ENCODE measurements at regions not wholly inside any gene's neighbourhood (a gene's known extent, or its start where the extent isn't known, plus 50 kb on each side); places are given as distances from the start of the nearest gene placed in this dataset.

DNA sequence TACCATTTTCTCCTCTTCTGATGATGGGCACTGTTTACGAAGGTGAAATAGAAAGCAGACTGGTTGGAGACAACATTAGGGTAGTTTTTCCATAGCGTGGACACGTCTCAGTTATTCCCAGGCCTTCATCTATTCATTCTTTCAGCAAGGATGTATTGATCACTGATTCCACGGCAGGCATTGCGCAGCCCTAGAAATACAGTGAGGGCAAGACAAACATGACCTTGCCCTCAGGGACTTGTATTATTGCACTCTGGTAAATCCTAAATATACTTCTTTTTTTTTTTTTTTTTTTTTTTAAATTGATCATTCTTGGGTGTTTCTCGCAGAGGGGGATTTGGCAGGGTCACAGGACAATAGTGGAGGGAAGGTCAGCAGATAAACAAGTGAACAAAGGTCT lies 167.3 kb upstream of the SPRED2 start:
- Histone ChIP-seq H2AFZ (ENCODE audit: insufficient read depth, low read length, poor library complexity) (no peak overlapping the region), H3K36me3 (ENCODE audit: control insufficient read depth in 1 of 2, insufficient read depth in 2 of 2, low read length in 2 of 2) (no peaks in the 10 kb centered on the region), H2AK5ac (ENCODE audit: low read length) (no peak overlapping the region), H3K14ac (ENCODE audit: low read length) (no peak overlapping the region), H3K18ac (ENCODE audit: low read length) (no peak overlapping the region), H4K12ac (ENCODE audit: low read depth, low read length) (no peak overlapping the region), H2BK12ac (ENCODE audit: low read length) (no peak overlapping the region), H3K4me1 (ENCODE audit: control insufficient read depth in 1 of 2, insufficient read depth in 2 of 2, low read length in 2 of 2) (peaks cover 0 to 3% of the 10 kb centered on the region in 2 experiments), H3K27ac (ENCODE audit: low read depth, low read length) (no peak overlapping the region), H3K79me1 (ENCODE audit: low read length) (no peaks in the 10 kb centered on the region), H3K23ac (ENCODE audit: low read length) (no peak overlapping the region), H3K9ac (ENCODE audit: low read length) (no peak overlapping the region), H4K8ac (ENCODE audit: low read depth, low read length) (no peak overlapping the region), H4K91ac (ENCODE audit: low read depth, low read length) (no peak overlapping the region), H3K79me2 (ENCODE audit: control insufficient read depth, insufficient read depth, low read length, poor library complexity) (no peaks in the 10 kb centered on the region), H3K9me3 (ENCODE audit: insufficient read depth, low read depth, low read length) (no peaks in the 10 kb centered on the region), H3K4me3 (ENCODE audit: low read depth, low read length) (no peak overlapping the region), H2BK120ac (ENCODE audit: insufficient read depth, low read length, poor library complexity) (no peak overlapping the region), H3K4ac (ENCODE audit: low read depth, low read length) (no peak overlapping the region), H3K27me3 (ENCODE audit: insufficient read depth, low read length) (no peaks in the 10 kb centered on the region), H2BK5ac (ENCODE audit: low read depth, low read length, poor library complexity) (no peak overlapping the region), H3K4me2 (ENCODE audit: low read length) (no peak overlapping the region)
- no CpG with 5 or more reads among the region's 6 CpGs for WGBS (ENCODE audit: extremely low coverage, insufficient coverage, insufficient read length)
- DNase-seq = no peak

DNA sequence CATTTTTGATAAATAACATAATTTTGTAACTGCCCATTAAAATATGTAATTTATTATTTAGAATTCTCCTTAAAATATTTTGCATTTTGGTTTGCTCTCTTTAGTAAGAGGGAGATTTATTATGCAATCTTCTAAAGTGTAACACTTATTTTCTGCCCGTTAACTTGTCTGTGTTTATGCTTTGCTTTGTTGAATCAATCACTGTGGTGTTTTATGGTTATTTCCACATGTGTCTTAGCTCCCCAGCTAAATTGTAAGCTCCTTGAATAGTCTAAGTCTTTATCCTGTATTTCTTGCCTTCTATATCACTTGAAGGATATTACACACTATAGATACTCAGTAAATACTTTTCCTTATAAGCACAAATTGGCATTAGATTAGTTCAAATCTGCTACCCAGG lies 166.6 kb upstream of the SPRED2 start:
- peaks cover 0 to 1% of the 10 kb centered on the region in 2 experiments for H3K4me1 ChIP-seq (ENCODE audit: control insufficient read depth in 1 of 2, insufficient read depth in 2 of 2, low read length in 2 of 2)
- no peaks in the 10 kb centered on the region for H3K79me1 ChIP-seq (ENCODE audit: low read length)
- H2AFZ ChIP-seq (ENCODE audit: insufficient read depth, low read length, poor library complexity) = no peak overlapping the region
- H3K4me2 ChIP-seq (ENCODE audit: low read length) = no peak overlapping the region
- no peak overlapping the region for H2BK120ac ChIP-seq (ENCODE audit: insufficient read depth, low read length, poor library complexity)
- H3K9me3 ChIP-seq (ENCODE audit: insufficient read depth, low read depth, low read length) = no peaks in the 10 kb centered on the region
- no peak overlapping the region for H3K18ac ChIP-seq (ENCODE audit: low read length)
- no peak overlapping the region for H4K12ac ChIP-seq (ENCODE audit: low read depth, low read length)
- no peak overlapping the region for H3K9ac ChIP-seq (ENCODE audit: low read length)
- no peaks in the 10 kb centered on the region for H3K79me2 ChIP-seq (ENCODE audit: control insufficient read depth, insufficient read depth, low read length, poor library complexity)
- H4K8ac ChIP-seq (ENCODE audit: low read depth, low read length) = no peak overlapping the region
- H4K91ac ChIP-seq (ENCODE audit: low read depth, low read length) = no peak overlapping the region
- no peak overlapping the region for H3K14ac ChIP-seq (ENCODE audit: low read length)
- DNase-seq = no peak
- no peaks in the 10 kb centered on the region for H3K36me3 ChIP-seq (ENCODE audit: control insufficient read depth in 1 of 2, insufficient read depth in 2 of 2, low read length in 2 of 2)
- H3K27ac ChIP-seq (ENCODE audit: low read depth, low read length) = no peak overlapping the region
- H3K27me3 ChIP-seq (ENCODE audit: insufficient read depth, low read length) = no peaks in the 10 kb centered on the region
- H2BK12ac ChIP-seq (ENCODE audit: low read length) = no peak overlapping the region
- no peak overlapping the region for H2BK5ac ChIP-seq (ENCODE audit: low read depth, low read length, poor library complexity)
- no peak overlapping the region for H3K23ac ChIP-seq (ENCODE audit: low read length)
- no peak overlapping the region for H3K4ac ChIP-seq (ENCODE audit: low read depth, low read length)
- no CpG with 5 or more reads among the region's 1 CpG for WGBS (ENCODE audit: extremely low coverage, insufficient coverage, insufficient read length)
- no peak overlapping the region for H2AK5ac ChIP-seq (ENCODE audit: low read length)
- no peak overlapping the region for H3K4me3 ChIP-seq (ENCODE audit: low read depth, low read length)

DNA sequence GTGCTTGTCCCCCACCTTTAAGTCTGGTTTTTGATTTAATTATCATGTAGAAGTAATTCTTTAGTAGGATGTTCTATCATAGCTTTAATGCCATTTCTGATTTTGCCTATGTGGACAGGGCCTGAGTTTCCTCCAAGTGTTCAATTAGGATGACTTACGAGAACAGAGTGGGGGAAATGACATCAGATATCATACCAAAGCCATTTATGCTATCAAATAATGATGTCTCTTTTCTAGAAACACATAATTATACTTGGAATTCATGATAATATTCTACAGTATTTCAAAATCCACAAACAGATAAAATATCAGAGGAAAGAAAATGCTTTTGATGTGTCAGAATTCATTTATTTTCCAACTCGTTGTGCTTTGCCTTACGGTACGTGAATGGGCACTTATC lies 165.9 kb upstream of the SPRED2 start:
- H2BK12ac ChIP-seq (ENCODE audit: low read length) = no peak overlapping the region
- H3K9ac ChIP-seq (ENCODE audit: low read length) = no peak overlapping the region
- no peak overlapping the region for H2BK120ac ChIP-seq (ENCODE audit: insufficient read depth, low read length, poor library complexity)
- no peaks in the 10 kb centered on the region for H3K36me3 ChIP-seq (ENCODE audit: control insufficient read depth in 1 of 2, insufficient read depth in 2 of 2, low read length in 2 of 2)
- no peaks in the 10 kb centered on the region for H3K79me2 ChIP-seq (ENCODE audit: control insufficient read depth, insufficient read depth, low read length, poor library complexity)
- H3K4me2 ChIP-seq (ENCODE audit: low read length) = no peak overlapping the region
- no peaks in the 10 kb centered on the region for H3K4me1 ChIP-seq (ENCODE audit: control insufficient read depth in 1 of 2, insufficient read depth in 2 of 2, low read length in 2 of 2)
- no peaks in the 10 kb centered on the region for H3K79me1 ChIP-seq (ENCODE audit: low read length)
- no peak overlapping the region for H3K18ac ChIP-seq (ENCODE audit: low read length)
- H3K9me3 ChIP-seq (ENCODE audit: insufficient read depth, low read depth, low read length) = no peaks in the 10 kb centered on the region
- no peak overlapping the region for H3K23ac ChIP-seq (ENCODE audit: low read length)
- H2AFZ ChIP-seq (ENCODE audit: insufficient read depth, low read length, poor library complexity) = no peak overlapping the region
- H4K91ac ChIP-seq (ENCODE audit: low read depth, low read length) = no peak overlapping the region
- no peak overlapping the region for H4K12ac ChIP-seq (ENCODE audit: low read depth, low read length)
- H2BK5ac ChIP-seq (ENCODE audit: low read depth, low read length, poor library complexity) = no peak overlapping the region
- no peak overlapping the region for H3K4me3 ChIP-seq (ENCODE audit: low read depth, low read length)
- H3K27me3 ChIP-seq (ENCODE audit: insufficient read depth, low read length) = no peaks in the 10 kb centered on the region
- WGBS (ENCODE audit: extremely low coverage, insufficient coverage, insufficient read length) = no CpG with 5 or more reads among the region's 4 CpGs
- H2AK5ac ChIP-seq (ENCODE audit: low read length) = no peak overlapping the region
- DNase-seq = no peak
- H3K4ac ChIP-seq (ENCODE audit: low read depth, low read length) = no peak overlapping the region
- no peak overlapping the region for H3K27ac ChIP-seq (ENCODE audit: low read depth, low read length)
- H4K8ac ChIP-seq (ENCODE audit: low read depth, low read length) = no peak overlapping the region
- H3K14ac ChIP-seq (ENCODE audit: low read length) = no peak overlapping the region

DNA sequence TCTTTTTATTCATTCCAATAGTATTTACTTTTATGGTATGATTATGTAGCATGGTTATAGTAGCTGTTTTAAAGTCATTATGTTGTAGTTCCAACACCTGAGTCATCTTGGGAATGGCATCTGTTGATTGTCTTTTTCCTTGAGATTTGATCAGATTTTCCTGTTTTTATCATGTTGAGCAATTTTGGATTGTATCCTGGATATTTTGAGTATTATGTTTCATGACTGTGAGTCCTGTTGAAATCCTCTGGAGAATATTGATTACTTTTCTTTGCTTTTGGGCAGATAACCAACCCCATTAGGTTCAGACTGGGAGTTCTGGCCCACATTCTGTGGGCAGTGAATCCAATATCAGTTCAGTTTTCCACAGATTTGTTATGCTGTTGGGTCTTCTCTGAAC lies 163.2 kb upstream of the SPRED2 start:
- H2BK5ac ChIP-seq (ENCODE audit: low read depth, low read length, poor library complexity) = no peak overlapping the region
- no peak overlapping the region for H4K12ac ChIP-seq (ENCODE audit: low read depth, low read length)
- no peak overlapping the region for H4K8ac ChIP-seq (ENCODE audit: low read depth, low read length)
- H3K23ac ChIP-seq (ENCODE audit: low read length) = no peak overlapping the region
- no peak overlapping the region for H2BK120ac ChIP-seq (ENCODE audit: insufficient read depth, low read length, poor library complexity)
- no peak overlapping the region for H3K14ac ChIP-seq (ENCODE audit: low read length)
- H3K27ac ChIP-seq (ENCODE audit: low read depth, low read length) = no peak overlapping the region
- H3K4ac ChIP-seq (ENCODE audit: low read depth, low read length) = no peak overlapping the region
- H3K18ac ChIP-seq (ENCODE audit: low read length) = no peak overlapping the region
- H3K4me1 ChIP-seq (ENCODE audit: control insufficient read depth in 1 of 2, insufficient read depth in 2 of 2, low read length in 2 of 2) = no peaks in the 10 kb centered on the region
- H3K9ac ChIP-seq (ENCODE audit: low read length) = no peak overlapping the region
- no peak overlapping the region for H3K4me2 ChIP-seq (ENCODE audit: low read length)
- H2AFZ ChIP-seq (ENCODE audit: insufficient read depth, low read length, poor library complexity) = no peak overlapping the region
- no peaks in the 10 kb centered on the region for H3K79me2 ChIP-seq (ENCODE audit: control insufficient read depth, insufficient read depth, low read length, poor library complexity)
- no peaks in the 10 kb centered on the region for H3K9me3 ChIP-seq (ENCODE audit: insufficient read depth, low read depth, low read length)
- no peak overlapping the region for H2AK5ac ChIP-seq (ENCODE audit: low read length)
- no peak overlapping the region for H4K91ac ChIP-seq (ENCODE audit: low read depth, low read length)
- H3K36me3 ChIP-seq (ENCODE audit: control insufficient read depth in 1 of 2, insufficient read depth in 2 of 2, low read length in 2 of 2) = no peaks in the 10 kb centered on the region
- no peaks in the 10 kb centered on the region for H3K27me3 ChIP-seq (ENCODE audit: insufficient read depth, low read length)
- no peak overlapping the region for H2BK12ac ChIP-seq (ENCODE audit: low read length)
- no peaks in the 10 kb centered on the region for H3K79me1 ChIP-seq (ENCODE audit: low read length)
- no peak overlapping the region for H3K4me3 ChIP-seq (ENCODE audit: low read depth, low read length)
- peak in 1 of 2 donors; percentile 23 for DNase-seq

DNA sequence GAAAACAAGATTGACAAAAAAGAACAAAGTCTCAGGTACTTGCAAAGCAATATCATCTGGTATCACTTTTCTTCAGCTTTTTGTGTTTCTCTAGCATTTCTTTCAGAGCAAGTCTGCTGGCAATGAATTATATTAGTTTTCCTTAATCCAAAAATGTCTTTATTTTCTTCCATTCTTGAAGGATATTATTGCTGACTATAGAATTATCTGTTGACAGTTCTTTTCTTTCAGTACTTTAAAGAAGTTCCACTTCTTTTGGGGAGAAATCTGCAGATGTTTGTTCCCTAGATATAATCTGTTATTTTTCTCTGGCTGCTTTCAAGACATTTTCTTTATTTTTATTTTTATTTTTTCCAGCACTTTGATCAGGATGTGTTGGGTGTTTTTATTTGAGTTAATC lies 161.8 kb upstream of the SPRED2 start:
- Histone ChIP-seq H4K8ac (ENCODE audit: low read depth, low read length) (no peak overlapping the region), H3K14ac (ENCODE audit: low read length) (no peak overlapping the region), H2AK5ac (ENCODE audit: low read length) (no peak overlapping the region), H3K36me3 (ENCODE audit: control insufficient read depth in 1 of 2, insufficient read depth in 2 of 2, low read length in 2 of 2) (no peaks in the 10 kb centered on the region), H3K79me1 (ENCODE audit: low read length) (no peaks in the 10 kb centered on the region), H4K12ac (ENCODE audit: low read depth, low read length) (no peak overlapping the region), H2BK120ac (ENCODE audit: insufficient read depth, low read length, poor library complexity) (no peak overlapping the region), H4K91ac (ENCODE audit: low read depth, low read length) (no peak overlapping the region), H2BK12ac (ENCODE audit: low read length) (no peak overlapping the region), H2AFZ (ENCODE audit: insufficient read depth, low read length, poor library complexity) (no peak overlapping the region), H3K23ac (ENCODE audit: low read length) (no peak overlapping the region), H3K9ac (ENCODE audit: low read length) (no peak overlapping the region), H3K18ac (ENCODE audit: low read length) (no peak overlapping the region), H3K4me3 (ENCODE audit: low read depth, low read length) (no peak overlapping the region), H3K4me1 (ENCODE audit: control insufficient read depth in 1 of 2, insufficient read depth in 2 of 2, low read length in 2 of 2) (no peaks in the 10 kb centered on the region), H3K4ac (ENCODE audit: low read depth, low read length) (no peak overlapping the region), H3K9me3 (ENCODE audit: insufficient read depth, low read depth, low read length) (no peaks in the 10 kb centered on the region), H3K4me2 (ENCODE audit: low read length) (no peak overlapping the region), H3K27me3 (ENCODE audit: insufficient read depth, low read length) (no peaks in the 10 kb centered on the region), H3K27ac (ENCODE audit: low read depth, low read length) (no peak overlapping the region), H2BK5ac (ENCODE audit: low read depth, low read length, poor library complexity) (no peak overlapping the region), H3K79me2 (ENCODE audit: control insufficient read depth, insufficient read depth, low read length, poor library complexity) (no peaks in the 10 kb centered on the region)
- no peak for DNase-seq
